K562 (cell line): ENCODE measurements at regions not wholly inside any gene's neighbourhood (a gene's known extent, or its start where the extent isn't known, plus 50 kb on each side); places are given as distances from the start of the nearest gene placed in this dataset.

Experiments used
- ATAC-seq: fragments of 200-7000 bp; cut with Tn5 transposase; 3 replicates; pipeline ENCODE4 v1.9.1; 2020; ENCODE audit warnings: moderate library complexity
- BruUV-seq: library from RNA; stranded (reverse); fragments of 400-500 nt; replicated peaks from 2 replicates; lab custom pipeline; 2021; lab: Mats Ljungman, UMichigan
- CTCF ChIA-PET: fragments of 300-600 bp; formaldehyde crosslinking; extraction: SDS; loops from one replicate; lab custom pipeline; 2021; ENCODE audit warnings: low intra/inter-chr PET ratio; lab: Yijun Ruan, JAX
- POLR2A ChIA-PET: fragments of 300-600, 350-650 bp; sonication (Branson Sonifier 250); formaldehyde crosslinking; extraction: SDS; loops from one replicate; lab custom pipeline; 2021; ENCODE audit warnings: antibody characterized with exemption, inconsistent platforms; lab: Yijun Ruan, JAX
- DNase-seq, 4 experiments: peaks; one replicate each; pipeline versions ENCODE4 v3.0.0 to v3.0.0-alpha.2; 2011 to 2018; ENCODE audit warnings: low spot score in 3 of 4, mixed read lengths in 3 of 4; ENCODE audit errors: extremely low read depth in 1 of 4
- FAIRE-seq: peaks from 2 replicates; lab custom pipeline; 2011; peaks lifted over from hg19 to GRCh38; lab: Jason Lieb, UNC
- H2AFZ ChIP-seq: 2 replicates; pipeline ENCODE4 v1.6.0; 2011; ENCODE audit warnings: low read depth, low read length, control low read depth, inconsistent platforms
- H3K27ac ChIP-seq: fragments of 200-600 bp; 3 replicates; pipeline ENCODE4 v1.8.0; 2011; ENCODE audit warnings: low read depth, mild to moderate bottlenecking, control low read depth, inconsistent platforms, low read length, moderate library complexity, mixed read lengths; ENCODE audit errors: extremely low read depth
- H3K27me3 ChIP-seq, 2 experiments: fragments of 300-600 bp in 1 of 2; 2 replicates in 1 of 2; 3 replicates in 1 of 2; pipeline versions ENCODE4 v1.6.0 to v1.8.0; 2011; ENCODE audit warnings: inconsistent platforms in 2 of 2, low read length in 2 of 2, mild to moderate bottlenecking in 1 of 2, mixed read lengths in 1 of 2, moderate library complexity in 1 of 2; ENCODE audit not compliant: control insufficient read depth in 2 of 2, insufficient read depth in 2 of 2
- H3K36me3 ChIP-seq: fragments of 300-600 bp; 3 replicates; pipeline ENCODE4 v1.8.0; 2011; ENCODE audit warnings: mild to moderate bottlenecking, low read length, inconsistent platforms; ENCODE audit not compliant: control insufficient read depth, insufficient read depth
- H3K4me1 ChIP-seq, 2 experiments: fragments of 200-600 bp in 1 of 2; replicated peaks in 1 of 2; 2 replicates in 1 of 2; 3 replicates in 1 of 2; pipeline versions ENCODE4 v1.5.1 to v1.8.0; 2011; ENCODE audit warnings: inconsistent platforms in 2 of 2, low read length in 2 of 2, mild to moderate bottlenecking in 1 of 2, mixed read lengths in 1 of 2, moderate library complexity in 1 of 2; ENCODE audit not compliant: control insufficient read depth in 2 of 2, insufficient read depth in 2 of 2
- H3K4me2 ChIP-seq: 2 replicates; pipeline ENCODE4 v1.6.1; 2011; ENCODE audit warnings: low read length, control low read depth, inconsistent platforms, mixed read lengths; ENCODE audit not compliant: insufficient read depth
- H3K4me3 ChIP-seq: fragments of 200-600 bp; sonication (generic), shearing (Covaris generic); 2 replicates; pipeline ENCODE4 v1.5.1; 2016; ENCODE audit warnings: control low read depth, inconsistent platforms
- H3K79me2 ChIP-seq: fragments of 200-600 bp; 3 replicates; pipeline ENCODE4 v1.8.0; 2011; ENCODE audit warnings: low read length, inconsistent platforms; ENCODE audit not compliant: control insufficient read depth, insufficient read depth
- H3K9ac ChIP-seq, 2 experiments: 2 replicates each; pipeline versions ENCODE4 v1.6.0 to v1.6.1; 2011; ENCODE audit warnings: low read depth in 2 of 2, low read length in 2 of 2, control low read depth in 1 of 2, inconsistent platforms in 1 of 2, mild to moderate bottlenecking in 1 of 2, mixed read lengths in 1 of 2; ENCODE audit not compliant: insufficient read depth in 1 of 2
- H3K9me1 ChIP-seq: one replicate; pipeline ENCODE4 v1.6.0; 2011; ENCODE audit warnings: inconsistent platforms, mild to moderate bottlenecking, low read length, moderate library complexity; ENCODE audit not compliant: control insufficient read depth, insufficient read depth
- H3K9me3 ChIP-seq: replicated peaks from 2 replicates; pipeline ENCODE4 v1.5.1; 2011; ENCODE audit warnings: low read depth, low read length, inconsistent platforms; ENCODE audit not compliant: control insufficient read depth, insufficient read depth
- H4K20me1 ChIP-seq: replicated peaks from 2 replicates; pipeline ENCODE4 v1.6.1; 2011; ENCODE audit warnings: low read length, inconsistent platforms, mixed read lengths; ENCODE audit not compliant: control insufficient read depth, insufficient read depth
- ATF7 ChIP-seq: fragments of 450-650 bp; IDR thresholded peaks from 2 replicates; pipeline ENCODE4 v1.7.1; 2014; ENCODE audit warnings: mild to moderate bottlenecking, moderate library complexity
- CBFA2T3 ChIP-seq: fragments of 450-650 bp; IDR thresholded peaks from 2 replicates; pipeline ENCODE4 v1.6.1; 2017
- CC2D1A ChIP-seq: fragments of 450-650 bp; IDR thresholded peaks from 2 replicates; pipeline ENCODE4 v1.6.1; 2017; ENCODE audit warnings: mild to moderate bottlenecking
- CHAMP1 ChIP-seq: fragments of 450-650 bp; IDR thresholded peaks from 2 replicates; pipeline ENCODE4 v1.6.1; 2016; ENCODE audit warnings: mild to moderate bottlenecking
- EP300 ChIP-seq: IDR thresholded peaks from 2 replicates; pipeline ENCODE4 v1.6.1; 2012; ENCODE audit warnings: low read length, improper control_type of control experiment
- FUS ChIP-seq: fragments of 200-400 bp; formaldehyde crosslinking; optimal IDR thresholded peaks from 2 replicates; pipeline ENCODE3; 2017; ENCODE audit warnings: low read depth, low read length
- HMG20A ChIP-seq: fragments of 450-650 bp; formaldehyde crosslinking; conservative IDR thresholded peaks from 2 replicates; pipeline ENCODE4 v1.4.0; 2020; ENCODE audit warnings: mild to moderate bottlenecking, mixed read lengths
- MTA3 ChIP-seq: fragments of 450-650 bp; formaldehyde crosslinking; IDR thresholded peaks from 2 replicates; pipeline ENCODE4 v1.6.1; 2017; ENCODE audit warnings: mild to moderate bottlenecking, borderline replicate concordance
- MXD1 ChIP-seq: fragments of 250-450 bp; sonication (Bioruptor Pico); IDR thresholded peaks from 2 replicates; pipeline ENCODE4 v1.8.0; 2021; ENCODE audit warnings: borderline replicate concordance, mild to moderate bottlenecking, moderate library complexity; ENCODE audit not compliant: poor library complexity, severe bottlenecking
- SNAPC5 ChIP-seq: fragments of 250-450 bp; sonication (Bioruptor Pico); IDR thresholded peaks from 2 replicates; pipeline ENCODE4 v1.8.0; 2021; ENCODE audit warnings: moderate library complexity, mild to moderate bottlenecking, inconsistent platforms
- SP2 ChIP-seq: IDR thresholded peaks from 2 replicates; pipeline ENCODE4 v1.6.1; 2011; ENCODE audit warnings: mild to moderate bottlenecking, low read depth, low read length, moderate library complexity; ENCODE audit not compliant: poor library complexity, severe bottlenecking; ENCODE audit errors: extremely low read depth
- SRF ChIP-seq, 2 experiments: fragments of 250-450, 450-650 bp in 1 of 2; sonication (Bioruptor Pico) in 1 of 2; sonication (generic) in 1 of 2; formaldehyde crosslinking; IDR thresholded peaks; 2 replicates each; pipeline versions ENCODE4 v1.5.0 to v1.5.1; 2020 to 2022; ENCODE audit warnings: mild to moderate bottlenecking in 1 of 2, missing genetic modification reagents in 1 of 2
- TGIF2 ChIP-seq: sonication (generic); formaldehyde crosslinking; IDR thresholded peaks from 2 replicates; pipeline ENCODE4 v1.8.1; 2022; ENCODE audit warnings: mild to moderate bottlenecking, missing genetic modification reagents, moderate library complexity
- USF1 ChIP-seq: sonication (generic); formaldehyde crosslinking; IDR thresholded peaks from 2 replicates; pipeline ENCODE4 v1.9.0; 2022; ENCODE audit warnings: mild to moderate bottlenecking, missing genetic modification reagents
- ZNF274 ChIP-seq: IDR thresholded peaks from 2 replicates; pipeline ENCODE4 v1.6.1; 2011; ENCODE audit warnings: low read depth, mild to moderate bottlenecking, low read length, moderate library complexity, borderline replicate concordance
- ZNF347 ChIP-seq: fragments of 450-650 bp; formaldehyde crosslinking; IDR thresholded peaks from 2 replicates; pipeline ENCODE4 v1.4.0; 2020; ENCODE audit warnings: low read depth, mild to moderate bottlenecking, moderate library complexity
- WGBS: fragments of 100-300 bp; shearing (Covaris generic); methylation state at CpG from one replicate; pipeline ENCODE4 v1.1.6; 2016; ENCODE audit warnings: low coverage, mixed read lengths; ENCODE audit not compliant: insufficient coverage; ENCODE audit errors: missing lambda C conversion rate; 5-methylcytosine and 5-hydroxymethylcytosine counted together
- in situ Hi-C: fragments of 300-500 bp; cut with MboI; formaldehyde crosslinking; loops from 4 replicates; pipeline ENCODE4 v1.15.0; 2018; ENCODE audit warnings: inconsistent platforms, mixed read lengths
- intact Hi-C: fragments of 100-400 bp; cut with micrococcal nuclease; formaldehyde crosslinking; loops from 2 replicates; pipeline ENCODE4 v1.14.2; 2022

- TF ChIP-seq CC2D1A (no peak), FUS (no peak), CBFA2T3 (no peak), MXD1 (CRISPR knock-in tag) (no peak), EP300 (no peak)
Observed at GRCh38 chr5:148739524-148739923, 85.2 kb upstream of the HTR4 start (continued).

- POLR2A ChIA-PET: interaction anchor here (1.1 kb wide), 1 partner anchor 295 kb away, joined by 3 read pairs; no protein-coding TSS in a partner anchor
- TF ChIP-seq USF1 (CRISPR knock-in tag) (no peak), HMG20A (CRISPR knock-in tag) (no peak), SNAPC5 (CRISPR knock-in tag) (no peak), TGIF2 (CRISPR knock-in tag) (no peak), MTA3 (no peak), SRF (CRISPR knock-in tag; IDR thresholded peaks at IDR 0.05) (no peak), ZNF347 (CRISPR knock-in tag) (no peak), SP2 (no peak), ATF7 (no peak), CHAMP1 (no peak), ZNF274 (no peak)
Observed at GRCh38 chr5:148740079-148740858, 85.9 kb upstream of the HTR4 start.

More at GRCh38 chr5:148740079-148740858, 85.9 kb upstream of the HTR4 start:
- CTCF ChIA-PET: interaction anchor here (0.7 to 1.6 kb wide), 3 partner anchors 9 to 257 kb away, joined by 3 to 9 read pairs (median 4); no protein-coding TSS in a partner anchor
- Histone ChIP-seq H3K27me3 (peaks cover 0 to 10% of the 10 kb centered on the region in 2 experiments; a peak in 2 of 5 replicates), H3K4me1 (no peaks in the 10 kb centered on the region), H2AFZ (no peak overlapping the region), H3K36me3 (no peaks in the 10 kb centered on the region), H3K9me3 (no peaks in the 10 kb centered on the region; the same call in 1 of the 2 replicates), H3K9ac (no peak overlapping the region), H3K9me1 (no peaks in the 10 kb centered on the region), H4K20me1 (no peaks in the 10 kb centered on the region), H3K27ac (no peak overlapping the region), H3K79me2 (no peaks in the 10 kb centered on the region), H3K4me3 (no peak overlapping the region), H3K4me2 (no peak overlapping the region)
- no peak for ATAC-seq
- 3% methylated on average over 8 of the region's 8 CpGs for WGBS
- FAIRE-seq: no peak
- intact Hi-C loops: loop anchor here (5.0 kb wide), 1 partner anchor 82 kb away; no protein-coding TSS in a partner anchor
- in situ Hi-C loops: no loop called here
- BruUV-seq: no TSS peak
- DNase-seq: no peak
